HAP-1 (cell line): ENCODE measurements at regions not wholly inside any gene's neighbourhood (a gene's known extent, or its start where the extent isn't known, plus 50 kb on each side); places are given as distances from the start of the nearest gene placed in this dataset.
"Not testable (repeated sequence)": the region's sequence is repeated elsewhere in the genome, so short reads cannot be mapped to it uniquely, and the experiment has no call there.

Experiments used
- DNase-seq, 2 experiments: peaks; one replicate each; pipeline ENCODE4 v3.0.0-alpha.2; 2016 to 2020; ENCODE audit warnings: low spot score in 2 of 2
- H3K27me3 ChIP-seq: fragments of 250-450 bp; sonication (Bioruptor Pico); 2 replicates; pipeline ENCODE4 v1.5.1; 2020; ENCODE audit warnings: low read depth, mild to moderate bottlenecking, moderate library complexity
- H3K36me3 ChIP-seq: fragments of 250-450 bp; sonication (Bioruptor Pico); replicated peaks from 2 replicates; pipeline ENCODE4 v1.5.1; 2020; ENCODE audit warnings: mild to moderate bottlenecking
- H3K4me1 ChIP-seq: fragments of 250-450 bp; sonication (Bioruptor Pico); 2 replicates; pipeline ENCODE4 v1.5.1; 2020; ENCODE audit warnings: mild to moderate bottlenecking
- H3K4me3 ChIP-seq: fragments of 250-450 bp; sonication (Bioruptor Pico); 2 replicates; pipeline ENCODE4 v1.5.1; 2020; ENCODE audit warnings: mild to moderate bottlenecking, moderate library complexity
- H3K9me3 ChIP-seq: fragments of 250-450 bp; sonication (Bioruptor Pico); 2 replicates; pipeline ENCODE4 v1.5.1; 2020; ENCODE audit warnings: mild to moderate bottlenecking, moderate library complexity
- in situ Hi-C: fragments of 300-500 bp; cut with MboI; formaldehyde crosslinking; loops from 3 replicates; pipeline ENCODE4 v1.14.3; 2020; ENCODE audit warnings: low sequenced_read_pairs, inconsistent platforms, mixed read lengths

DNA sequence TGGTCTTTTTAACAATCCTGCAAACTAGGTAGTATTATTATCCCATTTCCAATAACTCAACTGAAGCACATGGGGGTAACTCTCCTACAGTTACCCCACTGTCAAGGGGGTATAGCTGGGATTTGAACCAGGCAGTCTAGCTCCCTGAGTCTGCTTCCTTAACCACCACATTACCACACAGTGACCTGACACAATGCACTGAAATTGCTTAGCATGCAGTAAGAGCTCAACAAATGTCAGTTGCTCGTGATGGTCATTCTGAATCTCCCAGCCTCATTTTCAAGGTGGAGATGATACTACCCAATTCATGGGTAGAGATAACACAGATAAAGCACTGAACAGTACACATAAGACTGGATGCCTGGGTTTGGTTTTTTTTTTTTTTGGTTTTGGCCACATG, 193.2 kb upstream of the MYLIP start:
- in situ Hi-C loops = no loop called here
- Histone ChIP-seq H3K4me1 (no peaks in the 10 kb centered on the region), H3K4me3 (no peak overlapping the region)

DNA sequence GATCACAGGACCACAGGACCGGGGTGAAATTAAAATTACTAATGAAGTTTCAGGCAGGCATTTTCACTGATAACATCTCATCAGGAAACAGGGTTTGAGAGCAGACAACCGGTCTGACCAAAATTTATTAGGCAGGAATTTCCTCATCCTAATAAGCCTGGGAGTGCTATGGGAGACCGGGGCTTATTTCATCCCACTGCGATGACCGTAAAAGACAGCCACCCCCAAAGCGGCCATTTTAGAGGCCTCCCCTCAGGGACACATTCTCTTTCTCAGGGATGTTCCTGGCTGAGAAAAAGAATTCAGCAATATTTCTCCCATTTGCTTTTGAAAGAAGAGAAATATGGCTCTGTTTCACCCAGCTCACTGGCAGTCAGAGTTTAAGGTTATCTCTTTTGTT, 197.2 kb upstream of the MYLIP start:
- DNase-seq, in situ Hi-C loops, H3K4me3 ChIP-seq: not testable (repeated sequence)

More for the DNA sequence above, 193.2 kb upstream of the MYLIP start:
- no peaks in the 10 kb centered on the region for H3K36me3 ChIP-seq
- DNase-seq = no peak
- no peaks in the 10 kb centered on the region for H3K27me3 ChIP-seq
- H3K9me3 ChIP-seq = no peaks in the 10 kb centered on the region; the same call in 1 of the 2 replicates

DNA sequence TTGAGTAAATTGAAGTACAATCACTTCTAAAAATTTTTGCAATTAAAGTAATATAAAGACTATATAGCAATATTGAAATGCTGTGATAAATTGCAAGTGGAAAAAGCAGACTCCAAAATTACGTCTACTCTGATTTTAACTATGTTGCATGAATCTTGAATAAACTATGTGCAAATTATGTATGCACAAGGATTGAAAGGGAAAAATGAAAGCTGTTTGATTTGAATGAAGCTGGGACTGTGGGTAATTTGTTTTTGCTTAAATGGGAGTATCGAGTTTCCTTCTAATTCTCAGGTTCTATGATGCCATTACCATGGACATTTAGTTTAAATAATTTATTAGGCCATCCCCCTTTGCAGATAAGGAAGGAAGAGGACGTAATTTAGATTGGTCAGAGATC, 198.7 kb upstream of the MYLIP start:
- H3K36me3 ChIP-seq = no peaks in the 10 kb centered on the region
- no peak for DNase-seq
- peaks cover 6% of the 10 kb centered on the region for H3K4me1 ChIP-seq
- in situ Hi-C loops = no loop called here
- H3K9me3 ChIP-seq = no peaks in the 10 kb centered on the region; the same call in 1 of the 2 replicates
- no peaks in the 10 kb centered on the region for H3K27me3 ChIP-seq
- H3K4me3 ChIP-seq = no peak overlapping the region

More for the DNA sequence above, 197.2 kb upstream of the MYLIP start:
- not testable (repeated sequence) for H3K9me3 ChIP-seq, H3K36me3 ChIP-seq, H3K27me3 ChIP-seq, H3K4me1 ChIP-seq

DNA sequence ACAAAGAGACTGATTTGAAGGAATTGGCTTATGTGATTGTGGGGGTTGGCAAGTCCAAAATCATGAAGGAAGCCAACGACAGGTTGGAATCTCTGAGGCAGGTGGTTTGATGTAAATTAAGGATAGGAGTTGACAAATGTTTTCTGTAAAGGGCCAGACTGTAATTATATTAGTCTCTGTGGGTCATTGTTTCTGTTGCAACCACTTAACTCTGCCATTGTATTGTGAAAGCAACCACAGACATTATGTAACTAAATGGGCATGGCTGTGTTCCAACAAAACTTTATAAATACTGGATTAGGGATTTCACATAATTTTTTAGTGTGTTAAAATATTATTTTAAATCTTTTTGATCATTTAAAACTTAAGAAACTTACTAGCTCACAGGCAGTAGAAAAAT, 199.2 kb upstream of the MYLIP start:
- in situ Hi-C loops = no loop called here
- DNase-seq = no peak

DNA sequence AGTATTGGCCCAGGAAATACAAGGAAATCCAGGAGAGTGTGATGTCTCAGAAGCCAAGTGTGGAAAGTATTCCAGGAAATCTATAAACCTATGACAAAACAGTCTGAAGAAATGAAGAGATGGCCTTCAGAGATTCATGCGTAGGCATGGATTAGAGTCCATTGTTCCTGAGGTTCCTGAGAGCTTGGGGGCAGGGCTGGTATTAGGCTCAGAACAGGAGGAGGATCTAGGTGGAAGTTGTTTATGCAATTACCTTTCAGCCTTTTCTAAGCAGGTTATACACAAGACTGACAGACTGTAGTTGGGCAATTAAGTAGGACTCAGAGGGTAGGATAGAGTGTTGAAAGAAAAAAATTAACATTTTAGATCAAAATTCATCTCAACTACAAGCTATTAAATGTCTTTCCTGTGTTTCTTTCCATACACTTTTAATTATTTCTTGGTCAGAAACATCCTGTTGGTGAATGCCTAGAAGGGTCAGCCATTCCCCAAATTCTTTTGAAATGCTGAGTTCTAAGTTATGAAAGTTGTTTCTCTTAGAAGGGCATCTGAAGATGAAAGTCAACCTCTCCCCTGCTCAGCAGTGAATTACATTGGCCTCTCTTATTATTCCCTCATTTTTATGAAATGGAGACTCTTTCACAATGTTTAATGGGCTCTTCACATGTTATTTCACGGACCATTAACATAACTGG, 201.2 kb upstream of the MYLIP start:
- H3K27me3 ChIP-seq = no peaks in the 10 kb centered on the region
- no peak overlapping the region for H3K4me3 ChIP-seq
- peaks cover 6% of the 10 kb centered on the region for H3K4me1 ChIP-seq
- H3K36me3 ChIP-seq = no peaks in the 10 kb centered on the region
- in situ Hi-C loops = no loop called here
- H3K9me3 ChIP-seq = no peaks in the 10 kb centered on the region; the same call in 1 of the 2 replicates
- no peak for DNase-seq

More for the DNA sequence above, 199.2 kb upstream of the MYLIP start:
- Histone ChIP-seq H3K4me1 (peaks cover 6% of the 10 kb centered on the region), H3K27me3 (no peaks in the 10 kb centered on the region), H3K36me3 (no peaks in the 10 kb centered on the region), H3K9me3 (no peaks in the 10 kb centered on the region; the same call in 1 of the 2 replicates), H3K4me3 (no peak overlapping the region)

DNA sequence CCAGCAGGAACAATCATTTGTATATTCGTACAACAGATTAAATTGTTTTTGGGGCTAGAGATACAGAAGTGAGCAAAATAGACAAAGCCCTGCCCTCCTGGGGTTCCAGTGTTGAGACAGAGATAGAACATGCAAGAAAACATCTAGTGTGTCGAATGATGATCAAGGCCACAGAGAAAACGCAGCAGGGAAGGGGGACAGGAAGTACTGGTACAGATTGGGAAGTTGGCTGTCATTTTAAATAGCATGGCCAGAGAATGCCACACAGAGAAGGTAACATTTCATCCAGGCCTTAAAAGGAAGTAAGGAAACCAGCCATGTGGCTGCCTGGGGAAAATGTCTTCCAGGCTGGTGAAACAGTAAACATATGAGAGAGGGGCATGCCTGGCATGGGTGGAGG, 202.6 kb upstream of the MYLIP start:
- Histone ChIP-seq H3K9me3 (no peaks in the 10 kb centered on the region; the same call in 1 of the 2 replicates), H3K36me3 (no peaks in the 10 kb centered on the region), H3K4me1 (peaks cover 6% of the 10 kb centered on the region), H3K27me3 (no peaks in the 10 kb centered on the region), H3K4me3 (no peak overlapping the region)
- in situ Hi-C loops = no loop called here
- DNase-seq = no peak

DNA sequence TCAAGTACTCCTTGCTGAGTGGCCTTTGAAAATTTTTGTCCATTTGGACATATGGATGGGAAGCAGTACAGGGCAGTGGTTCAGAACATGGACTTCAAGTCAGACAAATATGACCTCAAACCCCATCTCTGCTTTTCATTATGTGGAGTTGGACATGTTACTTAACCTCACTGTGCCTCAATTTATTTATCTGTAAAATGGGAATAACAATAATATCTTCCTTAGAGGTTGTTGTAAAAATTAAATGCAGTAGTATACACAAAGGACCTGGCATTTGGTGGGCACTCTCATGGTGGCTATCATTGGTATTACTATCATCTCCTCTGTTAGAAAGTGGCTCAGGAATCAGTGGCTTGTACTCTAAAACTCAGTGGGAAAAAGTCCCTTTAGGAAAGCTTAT, 204.0 kb upstream of the MYLIP start:
- Histone ChIP-seq H3K27me3 (no peaks in the 10 kb centered on the region), H3K4me3 (no peak overlapping the region), H3K36me3 (no peaks in the 10 kb centered on the region), H3K9me3 (no peaks in the 10 kb centered on the region; the same call in 1 of the 2 replicates), H3K4me1 (peaks cover 6% of the 10 kb centered on the region)
- no peak for DNase-seq
- in situ Hi-C loops = no loop called here

DNA sequence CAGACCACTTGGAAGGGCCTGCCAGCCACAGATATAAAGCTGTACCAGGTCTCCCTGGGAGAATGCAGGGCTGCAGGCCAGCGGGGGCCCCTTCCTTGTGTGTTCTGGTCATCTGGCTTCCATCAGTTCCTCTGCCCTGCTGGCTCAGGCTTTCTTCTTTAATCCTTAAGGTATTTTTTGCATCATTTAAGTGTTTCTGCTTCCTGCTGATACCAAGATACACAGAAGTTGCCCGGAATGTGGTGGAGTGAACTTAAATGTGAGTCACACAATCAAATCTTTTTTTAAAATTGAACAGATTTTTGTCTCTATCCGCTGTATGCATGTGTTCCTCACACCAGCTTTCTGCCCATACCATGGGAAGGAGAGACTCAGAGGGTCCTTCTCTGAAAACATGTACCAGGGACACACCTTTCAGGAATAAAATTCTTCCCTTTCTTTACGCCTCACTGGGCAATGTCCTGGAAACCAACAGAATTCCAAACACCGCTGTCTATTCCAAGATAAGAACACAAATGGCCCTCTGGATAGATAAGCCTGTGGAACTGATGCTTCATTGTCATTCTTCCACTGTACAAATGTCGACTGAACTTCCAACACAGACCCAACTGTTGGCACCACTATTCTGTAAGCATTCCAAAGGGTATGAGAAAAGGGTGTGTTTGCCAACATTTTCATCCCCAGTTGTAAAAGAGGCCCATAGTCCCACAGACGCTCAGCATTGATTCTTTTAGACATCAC, 206.2 kb upstream of the MYLIP start:
- H3K9me3 ChIP-seq = no peaks in the 10 kb centered on the region
- in situ Hi-C loops = no loop called here
- peaks cover 4% of the 10 kb centered on the region for H3K4me1 ChIP-seq
- H3K36me3 ChIP-seq = no peaks in the 10 kb centered on the region
- DNase-seq = no peak
- H3K27me3 ChIP-seq = no peaks in the 10 kb centered on the region
- H3K4me3 ChIP-seq = no peak overlapping the region

DNA sequence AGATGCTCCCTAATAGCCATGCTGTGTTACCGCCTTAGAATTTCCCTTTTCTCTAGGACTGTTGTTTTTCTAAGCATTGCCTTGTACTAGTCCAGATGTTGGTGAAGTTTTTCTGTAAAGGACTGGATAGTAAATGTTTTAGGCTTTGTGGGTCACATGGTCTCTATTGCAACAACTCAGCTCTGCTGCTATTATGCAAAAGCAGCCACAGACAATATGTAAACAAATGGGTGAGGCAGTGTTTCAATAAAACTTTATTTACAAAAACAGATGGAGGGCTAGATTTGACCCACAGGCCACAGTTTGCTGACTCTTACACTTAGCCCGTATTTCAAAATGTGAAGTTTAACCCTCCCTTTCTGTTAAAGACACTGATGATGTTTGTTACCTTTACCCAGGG, 207.6 kb upstream of the MYLIP start:
- Histone ChIP-seq H3K4me3 (no peak overlapping the region), H3K9me3 (no peaks in the 10 kb centered on the region), H3K4me1 (no peaks in the 10 kb centered on the region), H3K36me3 (no peaks in the 10 kb centered on the region), H3K27me3 (no peaks in the 10 kb centered on the region)
- no peak for DNase-seq
- in situ Hi-C loops = no loop called here

DNA sequence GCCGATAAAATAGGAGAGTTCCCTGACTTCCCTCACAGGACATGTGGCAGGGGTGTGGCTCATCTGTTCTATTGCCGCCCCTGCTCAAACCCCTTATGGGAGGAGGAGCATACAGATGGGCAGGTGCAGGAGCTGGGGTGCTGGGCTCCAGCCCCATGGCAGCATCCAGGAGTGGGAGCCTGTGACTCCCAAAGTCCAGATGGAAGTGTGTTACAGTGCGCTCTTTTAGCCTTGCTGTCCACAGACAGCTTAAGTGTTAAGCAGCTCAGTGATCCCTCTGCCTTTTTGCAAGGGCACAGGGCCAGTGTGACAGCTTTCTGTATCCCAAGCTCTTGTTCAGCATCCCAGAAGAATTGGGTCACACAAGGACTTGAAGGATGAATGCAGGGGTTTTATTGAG, 212.3 kb upstream of the MYLIP start:
- Histone ChIP-seq H3K4me3 (no peak overlapping the region), H3K4me1 (peaks cover 11% of the 10 kb centered on the region), H3K9me3 (no peaks in the 10 kb centered on the region), H3K36me3 (no peaks in the 10 kb centered on the region), H3K27me3 (no peaks in the 10 kb centered on the region)
- no peak for DNase-seq
- in situ Hi-C loops = no loop called here

DNA sequence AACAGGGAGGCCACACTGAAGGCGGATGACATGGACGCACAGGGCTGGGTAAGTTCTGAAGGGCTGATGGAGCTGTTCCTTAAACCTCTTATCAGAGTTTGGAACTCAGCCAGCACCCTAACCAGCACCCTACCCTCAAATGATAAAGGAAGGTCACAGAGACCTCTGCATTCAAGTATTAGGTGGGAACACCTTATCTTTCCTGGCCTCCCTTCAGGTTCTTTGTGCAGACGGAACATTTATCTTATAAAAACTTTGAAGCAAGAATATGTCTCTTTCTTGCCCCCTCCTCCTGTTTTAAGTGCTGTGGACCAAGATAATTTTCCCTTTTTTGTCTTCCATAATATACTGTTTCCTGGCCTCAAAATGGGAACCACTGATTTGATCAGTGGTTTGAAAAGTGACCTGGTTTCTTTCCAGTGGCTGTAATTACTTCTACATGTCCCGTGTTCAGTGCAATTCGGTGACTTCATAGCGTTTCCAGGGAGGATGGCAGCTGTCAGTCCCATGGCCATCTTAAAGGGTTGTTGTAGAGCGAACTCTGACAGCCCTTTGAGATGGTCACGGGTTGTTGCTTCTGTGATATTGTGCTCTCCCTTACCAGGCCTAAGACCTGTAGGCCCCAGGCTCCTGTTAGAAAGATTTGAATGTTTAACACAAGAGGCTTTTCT, 213.2 kb upstream of the MYLIP start:
- H3K9me3 ChIP-seq = no peaks in the 10 kb centered on the region
- no peaks in the 10 kb centered on the region for H3K27me3 ChIP-seq
- H3K36me3 ChIP-seq = no peaks in the 10 kb centered on the region
- no peak overlapping the region for H3K4me3 ChIP-seq
- in situ Hi-C loops = no loop called here
- H3K4me1 ChIP-seq = peaks cover 11% of the 10 kb centered on the region
- DNase-seq = no peak

DNA sequence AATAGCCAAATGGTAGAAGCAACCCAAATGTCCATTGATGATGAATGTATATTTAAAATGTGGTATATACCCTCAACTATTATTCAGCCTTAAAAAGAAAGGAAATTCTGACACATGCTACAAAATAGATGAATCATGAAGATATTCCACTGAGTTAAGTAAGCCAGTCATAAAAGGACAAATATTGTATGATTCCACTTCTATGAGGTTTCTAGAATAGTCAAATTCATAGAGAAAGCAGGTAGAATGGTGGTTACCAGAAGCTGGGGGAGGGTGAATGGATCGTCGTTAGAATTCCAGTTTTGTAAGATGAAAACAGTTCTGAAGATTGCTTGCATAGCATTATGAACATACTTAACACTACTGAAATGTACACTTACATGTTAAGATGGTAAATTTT, 214.3 kb upstream of the MYLIP start:
- Histone ChIP-seq H3K4me1 (peaks cover 11% of the 10 kb centered on the region), H3K9me3 (no peaks in the 10 kb centered on the region), H3K4me3 (no peak overlapping the region), H3K36me3 (no peaks in the 10 kb centered on the region), H3K27me3 (no peaks in the 10 kb centered on the region)
- in situ Hi-C loops = no loop called here
- no peak for DNase-seq

DNA sequence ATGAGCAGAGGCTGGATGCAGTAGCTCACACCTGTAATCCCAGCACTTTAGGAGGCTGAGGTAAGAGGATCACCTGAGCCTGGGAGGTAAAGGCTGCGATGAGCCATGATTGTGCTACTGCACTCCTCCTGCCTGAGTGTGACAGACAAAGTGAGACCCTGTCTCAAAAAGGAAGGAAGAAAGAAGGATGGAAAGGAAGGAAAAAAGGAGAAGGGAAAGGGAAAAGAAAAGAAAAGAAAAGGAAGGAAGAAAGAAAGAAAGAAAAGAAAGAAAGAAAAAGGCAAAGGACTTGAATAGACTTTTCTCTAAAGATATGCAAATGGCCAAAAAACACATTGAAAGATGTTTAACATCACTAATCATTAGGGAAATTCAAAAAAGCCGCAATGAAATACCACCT, 215.3 kb upstream of the MYLIP start:
- H3K4me3 ChIP-seq = no peak overlapping the region
- DNase-seq = no peak
- in situ Hi-C loops = no loop called here
- no peaks in the 10 kb centered on the region for H3K27me3 ChIP-seq
- H3K36me3 ChIP-seq = no peaks in the 10 kb centered on the region
- H3K4me1 ChIP-seq = peaks cover 11% of the 10 kb centered on the region
- no peaks in the 10 kb centered on the region for H3K9me3 ChIP-seq
